Testis (tissue), 2 donors: ENCODE measurements at regions not wholly inside any gene's neighbourhood (a gene's known extent, or its start where the extent isn't known, plus 50 kb on each side); places are given as distances from the start of the nearest gene placed in this dataset.

Experiments
- POLR2A ChIP-seq: fragments of 450-650 bp; IDR thresholded peaks from one replicate; pipeline ENCODE4 v1.6.1; 2017; ENCODE audit warnings: antibody characterized with exemption, mild to moderate bottlenecking, moderate library complexity
- TF ChIP-seq, protein P1 (sequence below), 3 experiments: fragments of 450-650 bp in 2 of 3; fragments of 200-600 bp in 1 of 3; sonication (generic) in 1 of 3; IDR thresholded peaks; one replicate each; pipeline ENCODE4 v1.5.1; 2016 to 2019; ENCODE audit warnings: antibody characterized with exemption in 3 of 3, mild to moderate bottlenecking in 2 of 3, moderate library complexity in 1 of 3

DNA sequence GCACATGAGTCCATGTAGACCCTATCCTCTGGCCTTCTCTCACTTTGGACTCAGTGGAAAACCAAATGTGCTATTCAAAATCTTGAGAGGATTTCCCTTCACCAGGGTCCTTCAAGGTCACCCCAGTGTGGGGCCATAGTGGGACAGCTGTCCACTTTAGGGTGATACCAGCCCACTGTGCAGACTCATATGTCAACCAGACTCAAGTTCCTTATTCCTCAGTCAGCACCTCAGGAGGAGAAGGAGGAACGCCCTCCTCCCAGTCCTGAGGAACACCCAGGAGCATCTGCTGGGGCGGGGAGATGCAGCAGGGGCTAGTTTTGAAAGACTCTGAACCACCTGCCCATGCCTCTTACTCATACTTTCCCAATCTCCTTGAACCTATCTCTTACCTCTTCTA is 340.9 kb downstream of the MATN1 start:
- TF ChIP-seq, protein P1, sequence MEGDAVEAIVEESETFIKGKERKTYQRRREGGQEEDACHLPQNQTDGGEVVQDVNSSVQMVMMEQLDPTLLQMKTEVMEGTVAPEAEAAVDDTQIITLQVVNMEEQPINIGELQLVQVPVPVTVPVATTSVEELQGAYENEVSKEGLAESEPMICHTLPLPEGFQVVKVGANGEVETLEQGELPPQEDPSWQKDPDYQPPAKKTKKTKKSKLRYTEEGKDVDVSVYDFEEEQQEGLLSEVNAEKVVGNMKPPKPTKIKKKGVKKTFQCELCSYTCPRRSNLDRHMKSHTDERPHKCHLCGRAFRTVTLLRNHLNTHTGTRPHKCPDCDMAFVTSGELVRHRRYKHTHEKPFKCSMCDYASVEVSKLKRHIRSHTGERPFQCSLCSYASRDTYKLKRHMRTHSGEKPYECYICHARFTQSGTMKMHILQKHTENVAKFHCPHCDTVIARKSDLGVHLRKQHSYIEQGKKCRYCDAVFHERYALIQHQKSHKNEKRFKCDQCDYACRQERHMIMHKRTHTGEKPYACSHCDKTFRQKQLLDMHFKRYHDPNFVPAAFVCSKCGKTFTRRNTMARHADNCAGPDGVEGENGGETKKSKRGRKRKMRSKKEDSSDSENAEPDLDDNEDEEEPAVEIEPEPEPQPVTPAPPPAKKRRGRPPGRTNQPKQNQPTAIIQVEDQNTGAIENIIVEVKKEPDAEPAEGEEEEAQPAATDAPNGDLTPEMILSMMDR (IDR thresholded peaks at IDR 0.05): no peak
- no peak for TF ChIP-seq POLR2A
